GM18505 (cell line): ENCODE measurements at regions not wholly inside any gene's neighbourhood (a gene's known extent, or its start where the extent isn't known, plus 50 kb on each side); places are given as distances from the start of the nearest gene placed in this dataset.

Source experiments
- ATAC-seq: cut with Tn5 transposase; IDR thresholded peaks from one replicate; pipeline ENCODE4 v1.9.1; 2021; ENCODE audit not compliant: unreplicated experiment
- POLR2A ChIP-seq: IDR thresholded peaks from 4 replicates; pipeline ENCODE4 v1.6.1; 2011; ENCODE audit warnings: borderline replicate concordance; ENCODE audit not compliant: insufficient read depth, insufficient read length; ENCODE audit errors: extremely low read depth

- TF ChIP-seq POLR2A = no peak
- ATAC-seq = no peak
Measured at GRCh38 chr4:188262464-188262863, 123.2 kb downstream of the TRIML1 start.

GRCh38 chr4:188263321-188263720, 124.1 kb downstream of the TRIML1 start:
- TF ChIP-seq POLR2A = no peak
- ATAC-seq = no peak

- no peak for TF ChIP-seq POLR2A
- no peak for ATAC-seq
Measured at GRCh38 chr4:188266386-188266785, 127.1 kb downstream of the TRIML1 start.

- no peak for TF ChIP-seq POLR2A
- ATAC-seq = no peak
Measured at GRCh38 chr4:188268131-188268908, 129.1 kb downstream of the TRIML1 start.

GRCh38 chr4:188270273-188271069, 131.2 kb downstream of the TRIML1 start:
- no peak for ATAC-seq
- no peak for TF ChIP-seq POLR2A

- no peak for TF ChIP-seq POLR2A
- ATAC-seq = no peak
Measured at GRCh38 chr4:188275686-188276085, 136.4 kb downstream of the TRIML1 start.

- no peak for ATAC-seq
- no peak for TF ChIP-seq POLR2A
Measured at GRCh38 chr4:188279184-188279583, 139.9 kb downstream of the TRIML1 start.

- TF ChIP-seq POLR2A = no peak
Measured at GRCh38 chr4:188282471-188283232, 143.4 kb downstream of the TRIML1 start.

GRCh38 chr4:188287169-188287894, 148.1 kb downstream of the TRIML1 start:
- no peak for ATAC-seq
- no peak for TF ChIP-seq POLR2A

More at GRCh38 chr4:188282471-188283232, 143.4 kb downstream of the TRIML1 start:
- ATAC-seq = no peak

GRCh38 chr4:188289531-188290125, 150.4 kb downstream of the TRIML1 start:
- no peak for ATAC-seq
- no peak for TF ChIP-seq POLR2A

- no peak for ATAC-seq
- TF ChIP-seq POLR2A = no peak
Measured at GRCh38 chr4:188295899-188296298, 156.7 kb downstream of the TRIML1 start.

- ATAC-seq = no peak
- TF ChIP-seq POLR2A = no peak
Measured at GRCh38 chr4:188296331-188296730, 157.1 kb downstream of the TRIML1 start.
